Nephron (organoid): ENCODE measurements at regions not wholly inside any gene's neighbourhood (a gene's known extent, or its start where the extent isn't known, plus 50 kb on each side); places are given as distances from the start of the nearest gene placed in this dataset.

Source experiments
- H3K27ac Mint-ChIP-seq, 3 experiments: 2 replicates each; pipeline ENCODE4 v1.8.0; 2020; ENCODE audit warnings: mixed read lengths in 3 of 3, mild to moderate bottlenecking in 2 of 3, moderate library complexity in 1 of 3
- H3K27me3 Mint-ChIP-seq: 2 replicates; pipeline ENCODE4 v1.8.0; 2021; ENCODE audit warnings: low read depth, mild to moderate bottlenecking, moderate library complexity, mixed read lengths
- H3K36me3 Mint-ChIP-seq: 2 replicates; pipeline ENCODE4 v1.8.0; 2020; ENCODE audit warnings: low read depth, mixed read lengths
- H3K4me1 Mint-ChIP-seq: 2 replicates; pipeline ENCODE4 v1.8.0; 2020; ENCODE audit warnings: mixed read lengths
- H3K4me3 Mint-ChIP-seq, 3 experiments: 2 replicates each; pipeline ENCODE4 v1.8.0; 2020; ENCODE audit warnings: mild to moderate bottlenecking in 3 of 3, mixed read lengths in 3 of 3, moderate library complexity in 2 of 3
- H3K9me3 Mint-ChIP-seq: 2 replicates; pipeline ENCODE4 v1.8.0; 2020; ENCODE audit warnings: mixed read lengths
- CTCF ChIP-seq, 3 experiments: fragments of 200-600 bp; sonication (generic); IDR thresholded peaks; one replicate each; pipeline ENCODE4 v1.5.0; 2021; ENCODE audit warnings: antibody characterized with exemption in 3 of 3; ENCODE audit not compliant: unreplicated experiment in 3 of 3

- Mint-ChIP-seq H3K9me3 (peaks cover 11% of the 10 kb centered on the region), H3K27ac (no peak overlapping the region), H3K4me3 (no peak overlapping the region), H3K36me3 (no peaks in the 10 kb centered on the region), H3K4me1 (peaks cover 5% of the 10 kb centered on the region), H3K27me3 (no peaks in the 10 kb centered on the region)
- TF ChIP-seq CTCF (IDR thresholded peaks at IDR 0.05; ENCODE audit: unreplicated experiment in 3 of 3): no peak
Observed at GRCh38 chr16:25481636-25482035, 210.1 kb upstream of the HS3ST4 start.

GRCh38 chr16:25478476-25478875 is 213.3 kb upstream of the HS3ST4 start:
- H3K27me3 Mint-ChIP-seq: no peaks in the 10 kb centered on the region
- no peaks in the 10 kb centered on the region for H3K9me3 Mint-ChIP-seq
- no peak overlapping the region for H3K27ac Mint-ChIP-seq

GRCh38 chr16:25464058-25464457 is 206.4 kb upstream of the ZKSCAN2 start:
- H3K27ac Mint-ChIP-seq: no peak overlapping the region
- no peak for TF ChIP-seq CTCF (IDR thresholded peaks at IDR 0.05; ENCODE audit: unreplicated experiment in 3 of 3)
- peaks cover 6% of the 10 kb centered on the region for H3K4me1 Mint-ChIP-seq
- no peak overlapping the region for H3K4me3 Mint-ChIP-seq
- no peaks in the 10 kb centered on the region for H3K36me3 Mint-ChIP-seq
- H3K27me3 Mint-ChIP-seq: no peaks in the 10 kb centered on the region
- no peaks in the 10 kb centered on the region for H3K9me3 Mint-ChIP-seq

More at GRCh38 chr16:25478476-25478875, 213.3 kb upstream of the HS3ST4 start:
- Mint-ChIP-seq H3K4me3 (no peak overlapping the region), H3K36me3 (no peaks in the 10 kb centered on the region), H3K4me1 (peaks cover 5% of the 10 kb centered on the region)
- TF ChIP-seq CTCF (IDR thresholded peaks at IDR 0.05; ENCODE audit: unreplicated experiment in 3 of 3): no peak

GRCh38 chr16:25449802-25450201 is 192.2 kb upstream of the ZKSCAN2 start:
- H3K36me3 Mint-ChIP-seq: no peaks in the 10 kb centered on the region
- H3K27ac Mint-ChIP-seq: no peak overlapping the region
- no peaks in the 10 kb centered on the region for H3K27me3 Mint-ChIP-seq
- no peak overlapping the region for H3K4me3 Mint-ChIP-seq
- H3K9me3 Mint-ChIP-seq: peaks cover 4% of the 10 kb centered on the region
- no peaks in the 10 kb centered on the region for H3K4me1 Mint-ChIP-seq
- TF ChIP-seq CTCF (IDR thresholded peaks at IDR 0.05; ENCODE audit: unreplicated experiment in 3 of 3): no peak

GRCh38 chr16:25443994-25444393 is 186.3 kb upstream of the ZKSCAN2 start:
- TF ChIP-seq CTCF (IDR thresholded peaks at IDR 0.05; ENCODE audit: unreplicated experiment in 3 of 3): no peak
- Mint-ChIP-seq H3K27ac (no peak overlapping the region), H3K27me3 (no peaks in the 10 kb centered on the region), H3K4me3 (no peak overlapping the region), H3K9me3 (peaks cover 4% of the 10 kb centered on the region), H3K4me1 (no peaks in the 10 kb centered on the region), H3K36me3 (no peaks in the 10 kb centered on the region)

- H3K36me3 Mint-ChIP-seq: no peaks in the 10 kb centered on the region
- H3K9me3 Mint-ChIP-seq: no peaks in the 10 kb centered on the region
- no peak overlapping the region for H3K4me3 Mint-ChIP-seq
- H3K4me1 Mint-ChIP-seq: no peaks in the 10 kb centered on the region
- no peak for TF ChIP-seq CTCF (IDR thresholded peaks at IDR 0.05; ENCODE audit: unreplicated experiment in 3 of 3)
- no peak overlapping the region for H3K27ac Mint-ChIP-seq
- H3K27me3 Mint-ChIP-seq: no peaks in the 10 kb centered on the region
Observed at GRCh38 chr16:25434064-25434463, 176.4 kb upstream of the ZKSCAN2 start.
